GM12878 (cell line): ENCODE measurements at regions not wholly inside any gene's neighbourhood (a gene's known extent, or its start where the extent isn't known, plus 50 kb on each side); places are given as distances from the start of the nearest gene placed in this dataset.

Experiments
- ATAC-seq: fragments of 200-7000 bp; cut with Tn5 transposase; 3 replicates; pipeline ENCODE4 v1.9.1; 2020; ENCODE audit warnings: mild to moderate bottlenecking, moderate library complexity
- BruUV-seq: library from RNA; stranded (reverse); fragments of 400-500 nt; replicated peaks from 2 replicates; lab custom pipeline; 2021; lab: Mats Ljungman, UMichigan
- CTCF ChIA-PET: fragments of 300-600 bp; sonication (Branson Sonifier 250); formaldehyde crosslinking; extraction: SDS; loops from one replicate; lab custom pipeline; 2021; ENCODE audit warnings: inconsistent platforms; lab: Yijun Ruan, JAX
- POLR2A ChIA-PET: fragments of 350-600 bp; formaldehyde crosslinking; extraction: SDS; loops from one replicate; lab custom pipeline; 2021; ENCODE audit warnings: inconsistent platforms; lab: Charles Lee
- RAD21 ChIA-PET: fragments of 300-600 bp; sonication (Branson Sonifier 250); formaldehyde crosslinking; loops from one replicate; lab custom pipeline; 2023; ENCODE audit warnings: antibody characterized with exemption; ENCODE audit not compliant: unreplicated experiment; lab: Charles Lee
- SMC1A ChIA-PET: fragments of 300-600 bp; sonication (Branson Sonifier 250); formaldehyde crosslinking; loops from one replicate; lab custom pipeline; 2023; ENCODE audit not compliant: unreplicated experiment, uncharacterized antibody; lab: Charles Lee
- DNase-seq: peaks from one replicate; pipeline ENCODE4 v3.0.0-alpha.2; 2011; ENCODE audit warnings: low read depth, low spot score
- FAIRE-seq: peaks from 3 replicates; lab custom pipeline; 2011; peaks lifted over from hg19 to GRCh38; lab: Jason Lieb, UNC
- H2AFZ ChIP-seq: 2 replicates; pipeline ENCODE4 v1.6.0; 2011; ENCODE audit warnings: low read depth, low read length, control low read depth; ENCODE audit not compliant: control insufficient read depth
- H3K27ac ChIP-seq: 2 replicates; pipeline ENCODE4 v1.5.1; 2011; ENCODE audit warnings: control low read depth; ENCODE audit not compliant: control insufficient read depth, insufficient read depth
- H3K27me3 ChIP-seq, 2 experiments: replicated peaks in 1 of 2; 2 replicates each; pipeline versions ENCODE4 v1.6.0 to v1.6.1; 2011; ENCODE audit warnings: low read length in 1 of 2; ENCODE audit not compliant: control insufficient read depth in 2 of 2, insufficient read depth in 2 of 2
- H3K36me3 ChIP-seq, 2 experiments: 2 replicates each; pipeline ENCODE4 v1.5.1; 2011; ENCODE audit warnings: low read length in 1 of 2; ENCODE audit not compliant: control insufficient read depth in 2 of 2, insufficient read depth in 2 of 2
- H3K4me1 ChIP-seq: 2 replicates; pipeline ENCODE4 v1.6.1; 2011; ENCODE audit warnings: mild to moderate bottlenecking, low read length, moderate library complexity, mixed read lengths; ENCODE audit not compliant: control insufficient read depth, insufficient read depth
- H3K4me2 ChIP-seq: 2 replicates; pipeline ENCODE4 v1.6.0; 2011; ENCODE audit warnings: control low read depth; ENCODE audit not compliant: control insufficient read depth, insufficient read depth
- H3K4me3 ChIP-seq: fragments of 200-600 bp; sonication (generic); 2 replicates; pipeline ENCODE4 v1.5.1; 2016
- H3K79me2 ChIP-seq: 2 replicates; pipeline ENCODE4 v1.6.0; 2011; ENCODE audit warnings: low read length; ENCODE audit not compliant: control insufficient read depth, insufficient read depth
- H3K9ac ChIP-seq: 2 replicates; pipeline ENCODE4 v1.8.0; 2011; ENCODE audit warnings: low read length, control low read depth, mixed read lengths; ENCODE audit not compliant: control insufficient read depth, insufficient read depth
- H3K9me3 ChIP-seq: replicated peaks from 3 replicates; pipeline ENCODE4 v1.5.1; 2011; ENCODE audit warnings: mild to moderate bottlenecking, low read length; ENCODE audit not compliant: control insufficient read depth, insufficient read depth
- H4K20me1 ChIP-seq: 2 replicates; pipeline ENCODE4 v1.6.0; 2011; ENCODE audit not compliant: control insufficient read depth, insufficient read depth
- BACH1 ChIP-seq: fragments of 450-650 bp; IDR thresholded peaks from 2 replicates; pipeline ENCODE4 v1.6.1; 2017; ENCODE audit warnings: mild to moderate bottlenecking, borderline replicate concordance
- BMI1 ChIP-seq: fragments of 450-650 bp; IDR thresholded peaks from 2 replicates; pipeline ENCODE4 v1.6.1; 2016; ENCODE audit warnings: mild to moderate bottlenecking, moderate library complexity, borderline replicate concordance
- EP300 ChIP-seq, 2 experiments: fragments of 150-350 bp in 1 of 2; IDR thresholded peaks; 2 replicates each; pipeline ENCODE4 v1.6.1; 2011 to 2012; ENCODE audit warnings: low read depth in 2 of 2, low read length in 2 of 2, borderline replicate concordance in 1 of 2, improper control_type of control experiment in 1 of 2, inconsistent platforms in 1 of 2; ENCODE audit not compliant: control insufficient read depth in 1 of 2
- ETV6 ChIP-seq, 2 experiments: fragments of 450-650 bp in 1 of 2; IDR thresholded peaks in 1 of 2; conservative IDR thresholded peaks in 1 of 2; 2 replicates each; pipeline ENCODE4 v1.6.1; 2014; ENCODE audit warnings: antibody characterized with exemption in 1 of 2, borderline replicate concordance in 1 of 2, low read depth in 1 of 2, mild to moderate bottlenecking in 1 of 2, moderate library complexity in 1 of 2
- EZH2 ChIP-seq: IDR thresholded peaks from 2 replicates; pipeline ENCODE4 v1.6.1; 2012; ENCODE audit warnings: low read depth, mild to moderate bottlenecking, control low read depth, inconsistent platforms, low read length, borderline replicate concordance; ENCODE audit not compliant: control insufficient read depth
- HCFC1 ChIP-seq: fragments of 150-350 bp; IDR thresholded peaks from 2 replicates; pipeline ENCODE4 v1.6.1; 2014; ENCODE audit warnings: low read length
- LARP7 ChIP-seq: fragments of 450-650 bp; IDR thresholded peaks from 2 replicates; pipeline ENCODE4 v1.6.1; 2017; ENCODE audit warnings: mild to moderate bottlenecking
- MEF2B ChIP-seq: fragments of 450-650 bp; IDR thresholded peaks from 2 replicates; pipeline ENCODE4 v1.6.1; 2018; ENCODE audit warnings: mild to moderate bottlenecking, moderate library complexity; ENCODE audit not compliant: partially characterized antibody, poor library complexity, severe bottlenecking
- NBN ChIP-seq: fragments of 450-650 bp; IDR thresholded peaks from 2 replicates; pipeline ENCODE4 v1.6.1; 2016
- NR2C2 ChIP-seq: IDR thresholded peaks from 2 replicates; pipeline ENCODE4 v1.6.1; 2011; ENCODE audit warnings: borderline replicate concordance, low read depth; ENCODE audit not compliant: control insufficient read depth, insufficient read length
- POU2F2 ChIP-seq: IDR thresholded peaks from 3 replicates; pipeline ENCODE4 v1.6.1; 2011; ENCODE audit warnings: low read depth, mild to moderate bottlenecking, low read length, borderline replicate concordance
- RBBP5 ChIP-seq: fragments of 200-600 bp; sonication (generic); conservative IDR thresholded peaks from 2 replicates; pipeline ENCODE4 v1.6.1; 2016
- SP1 ChIP-seq: IDR thresholded peaks from one replicate; pipeline ENCODE4 v1.6.1; 2011; ENCODE audit warnings: low read depth, low read length
- ZBED1 ChIP-seq: IDR thresholded peaks from 2 replicates; pipeline ENCODE4 v1.6.1; 2016; ENCODE audit warnings: borderline replicate concordance
- WGBS: methylation state at CpG from one replicate; pipeline ENCODE4 v1.1.6; 2016; ENCODE audit warnings: low lambda C conversion rate; ENCODE audit not compliant: insufficient replicate concordance, insufficient coverage; ENCODE audit errors: missing lambda C conversion rate; 5-methylcytosine and 5-hydroxymethylcytosine counted together
- in situ Hi-C: fragments of 300-500 bp; cut with MboI; formaldehyde crosslinking; loops from 9 replicates; pipeline ENCODE4 v1.14.3; 2018; ENCODE audit warnings: mixed read lengths
- intact Hi-C: fragments of 100-400 bp; cut with micrococcal nuclease; formaldehyde crosslinking; loops from one replicate; pipeline ENCODE4 v1.14.2; 2022; ENCODE audit not compliant: unreplicated experiment
- TF ChIP-seq, protein P1 (sequence below): fragments of 450-650 bp; IDR thresholded peaks from 2 replicates; pipeline ENCODE4 v1.6.1; 2018; ENCODE audit warnings: borderline replicate concordance, mild to moderate bottlenecking; ENCODE audit not compliant: partially characterized antibody
- TF ChIP-seq, protein P2 (sequence below): fragments of 150-350 bp; IDR thresholded peaks from 2 replicates; pipeline ENCODE4 v1.6.1; 2016; ENCODE audit warnings: low read depth, low read length
- TF ChIP-seq, protein P3 (sequence below): fragments of 450-650 bp; IDR thresholded peaks from 2 replicates; pipeline ENCODE4 v1.6.1; 2014; ENCODE audit warnings: mild to moderate bottlenecking

DNA sequence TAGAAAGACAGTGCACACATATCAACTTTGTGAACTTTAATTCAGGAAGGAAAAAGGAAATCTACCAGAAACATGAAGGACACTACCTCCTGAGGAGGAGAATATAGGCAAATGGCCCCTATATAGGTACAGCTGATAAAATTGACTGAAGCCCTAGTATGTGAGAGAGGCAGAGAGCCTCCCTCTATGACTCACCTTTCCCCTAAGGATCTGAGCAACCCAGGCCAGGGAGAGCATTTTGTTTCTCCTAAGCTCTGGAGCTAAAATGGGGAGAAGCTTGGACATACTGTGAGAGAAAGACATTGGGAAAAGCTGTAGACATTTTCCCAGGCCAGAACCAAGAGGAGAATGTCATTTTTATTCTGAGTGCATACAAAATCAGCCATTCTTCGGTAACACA lies 303.5 kb downstream of the AHR start (continued):
- TF ChIP-seq, protein P1, sequence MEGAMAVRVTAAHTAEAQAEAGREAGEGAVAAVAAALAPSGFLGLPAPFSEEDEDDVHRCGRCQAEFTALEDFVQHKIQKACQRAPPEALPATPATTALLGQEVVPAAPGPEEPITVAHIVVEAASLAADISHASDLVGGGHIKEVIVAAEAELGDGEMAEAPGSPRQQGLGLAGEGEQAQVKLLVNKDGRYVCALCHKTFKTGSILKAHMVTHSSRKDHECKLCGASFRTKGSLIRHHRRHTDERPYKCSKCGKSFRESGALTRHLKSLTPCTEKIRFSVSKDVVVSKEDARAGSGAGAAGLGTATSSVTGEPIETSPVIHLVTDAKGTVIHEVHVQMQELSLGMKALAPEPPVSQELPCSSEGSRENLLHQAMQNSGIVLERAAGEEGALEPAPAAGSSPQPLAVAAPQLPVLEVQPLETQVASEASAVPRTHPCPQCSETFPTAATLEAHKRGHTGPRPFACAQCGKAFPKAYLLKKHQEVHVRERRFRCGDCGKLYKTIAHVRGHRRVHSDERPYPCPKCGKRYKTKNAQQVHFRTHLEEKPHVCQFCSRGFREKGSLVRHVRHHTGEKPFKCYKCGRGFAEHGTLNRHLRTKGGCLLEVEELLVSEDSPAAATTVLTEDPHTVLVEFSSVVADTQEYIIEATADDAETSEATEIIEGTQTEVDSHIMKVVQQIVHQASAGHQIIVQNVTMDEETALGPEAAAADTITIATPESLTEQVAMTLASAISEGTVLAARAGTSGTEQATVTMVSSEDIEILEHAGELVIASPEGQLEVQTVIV = no peak
- TF ChIP-seq LARP7 (no peak), EP300 (IDR thresholded peaks at IDR 0.05; ENCODE audit: borderline replicate concordance in 1 of 2, control insufficient read depth in 1 of 2, low read depth in 2 of 2, low read length in 2 of 2) (no peak), BACH1 (no peak), EZH2 (no peak)

DNA sequence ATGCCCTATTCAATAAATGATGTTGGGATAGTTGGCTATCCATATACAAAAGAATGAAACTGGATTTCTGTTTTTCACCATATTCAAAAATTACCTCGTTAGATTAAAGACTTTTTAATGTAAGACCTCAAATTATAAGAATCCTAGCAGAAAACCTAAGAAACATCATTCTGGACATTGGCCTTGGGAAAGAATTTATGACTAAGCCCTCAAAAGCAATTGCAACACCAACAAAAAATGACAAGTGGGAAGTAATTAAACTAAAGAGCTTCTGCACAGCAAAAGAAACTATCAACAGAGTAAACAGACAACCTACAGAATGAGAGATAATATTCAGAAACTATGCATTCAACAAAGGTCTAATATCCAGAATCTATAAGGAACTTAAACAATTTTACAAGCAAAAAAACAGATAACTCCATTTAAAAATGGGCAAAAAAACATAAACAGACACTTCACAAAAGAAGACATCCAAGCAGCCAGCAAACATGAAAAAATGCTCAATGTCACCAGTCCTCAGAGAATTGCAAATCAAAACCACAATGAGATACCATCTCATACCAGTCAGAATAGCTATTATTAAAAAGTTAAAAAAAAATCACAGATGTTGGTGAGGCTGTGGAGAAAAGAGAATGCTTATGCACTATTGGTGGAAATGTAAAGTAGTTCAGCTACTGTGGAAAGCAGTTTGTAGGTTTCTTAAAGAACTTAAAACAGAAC lies 309.8 kb downstream of the AHR start:
- ChIA-PET SMC1A (no interaction called here), CTCF (no interaction called here), POLR2A (no interaction called here), RAD21 (no interaction called here)
- no TSS peak for BruUV-seq
- no peak overlapping the region for H3K4me3 ChIP-seq
- H3K27ac ChIP-seq = no peak overlapping the region
- no peak overlapping the region for H2AFZ ChIP-seq
- FAIRE-seq = no peak
- no peak for DNase-seq
- no peak overlapping the region for H3K9ac ChIP-seq
- WGBS = 4% methylated on average over 1 of the region's 1 CpG
- H3K4me2 ChIP-seq = no peak overlapping the region
- intact Hi-C loops (no loop called here), in situ Hi-C loops (no loop called here)
- no peaks in the 10 kb centered on the region for H4K20me1 ChIP-seq
- ATAC-seq = no peak
- H3K36me3 ChIP-seq = no peaks in the 10 kb centered on the region
- H3K79me2 ChIP-seq = no peaks in the 10 kb centered on the region
- H3K9me3 ChIP-seq = no peaks in the 10 kb centered on the region
- no peaks in the 10 kb centered on the region for H3K27me3 ChIP-seq
- H3K4me1 ChIP-seq = no peaks in the 10 kb centered on the region
- TF ChIP-seq NR2C2 (no peak), RBBP5 (no peak), POU2F2 (no peak), SP1 (no peak), HCFC1 (no peak), NBN (no peak), MEF2B (no peak), ETV6 (conservative IDR thresholded peaks at IDR 0.05 in 1 of 2, IDR thresholded peaks at IDR 0.05 in 1 of 2; ENCODE audit: borderline replicate concordance in 1 of 2, low read depth in 1 of 2) (no peak), ZBED1 (no peak), BMI1 (no peak)
- TF ChIP-seq, protein P2, sequence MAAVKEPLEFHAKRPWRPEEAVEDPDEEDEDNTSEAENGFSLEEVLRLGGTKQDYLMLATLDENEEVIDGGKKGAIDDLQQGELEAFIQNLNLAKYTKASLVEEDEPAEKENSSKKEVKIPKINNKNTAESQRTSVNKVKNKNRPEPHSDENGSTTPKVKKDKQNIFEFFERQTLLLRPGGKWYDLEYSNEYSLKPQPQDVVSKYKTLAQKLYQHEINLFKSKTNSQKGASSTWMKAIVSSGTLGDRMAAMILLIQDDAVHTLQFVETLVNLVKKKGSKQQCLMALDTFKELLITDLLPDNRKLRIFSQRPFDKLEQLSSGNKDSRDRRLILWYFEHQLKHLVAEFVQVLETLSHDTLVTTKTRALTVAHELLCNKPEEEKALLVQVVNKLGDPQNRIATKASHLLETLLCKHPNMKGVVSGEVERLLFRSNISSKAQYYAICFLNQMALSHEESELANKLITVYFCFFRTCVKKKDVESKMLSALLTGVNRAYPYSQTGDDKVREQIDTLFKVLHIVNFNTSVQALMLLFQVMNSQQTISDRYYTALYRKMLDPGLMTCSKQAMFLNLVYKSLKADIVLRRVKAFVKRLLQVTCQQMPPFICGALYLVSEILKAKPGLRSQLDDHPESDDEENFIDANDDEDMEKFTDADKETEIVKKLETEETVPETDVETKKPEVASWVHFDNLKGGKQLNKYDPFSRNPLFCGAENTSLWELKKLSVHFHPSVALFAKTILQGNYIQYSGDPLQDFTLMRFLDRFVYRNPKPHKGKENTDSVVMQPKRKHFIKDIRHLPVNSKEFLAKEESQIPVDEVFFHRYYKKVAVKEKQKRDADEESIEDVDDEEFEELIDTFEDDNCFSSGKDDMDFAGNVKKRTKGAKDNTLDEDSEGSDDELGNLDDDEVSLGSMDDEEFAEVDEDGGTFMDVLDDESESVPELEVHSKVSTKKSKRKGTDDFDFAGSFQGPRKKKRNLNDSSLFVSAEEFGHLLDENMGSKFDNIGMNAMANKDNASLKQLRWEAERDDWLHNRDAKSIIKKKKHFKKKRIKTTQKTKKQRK = no peak
- TF ChIP-seq, protein P3, sequence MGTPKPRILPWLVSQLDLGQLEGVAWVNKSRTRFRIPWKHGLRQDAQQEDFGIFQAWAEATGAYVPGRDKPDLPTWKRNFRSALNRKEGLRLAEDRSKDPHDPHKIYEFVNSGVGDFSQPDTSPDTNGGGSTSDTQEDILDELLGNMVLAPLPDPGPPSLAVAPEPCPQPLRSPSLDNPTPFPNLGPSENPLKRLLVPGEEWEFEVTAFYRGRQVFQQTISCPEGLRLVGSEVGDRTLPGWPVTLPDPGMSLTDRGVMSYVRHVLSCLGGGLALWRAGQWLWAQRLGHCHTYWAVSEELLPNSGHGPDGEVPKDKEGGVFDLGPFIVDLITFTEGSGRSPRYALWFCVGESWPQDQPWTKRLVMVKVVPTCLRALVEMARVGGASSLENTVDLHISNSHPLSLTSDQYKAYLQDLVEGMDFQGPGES = no peak
